Sciatic nerve (tissue), 2 donors: ENCODE measurements at regions not wholly inside any gene's neighbourhood (a gene's known extent, or its start where the extent isn't known, plus 50 kb on each side); places are given as distances from the start of the nearest gene placed in this dataset.
A peak's percentile ranks its signal among the peaks of the same experiment; 100 is the strongest.
"Not testable (repeated sequence)": the region's sequence is repeated elsewhere in the genome, so short reads cannot be mapped to it uniquely, and the experiment has no call there.

Source experiments
- ATAC-seq: fragments of 200-7000 bp; cut with Tn5 transposase; one replicate; pipeline ENCODE4 v1.9.1; 2020; ENCODE audit warnings: mild to moderate bottlenecking, moderate library complexity
- DNase-seq: peaks from one replicate; pipeline ENCODE4 v3.0.0-alpha.2; 2020; ENCODE audit warnings: low spot score
- intact Hi-C: fragments of 100-400 bp; cut with DNase I; formaldehyde crosslinking; loops from one replicate; pipeline ENCODE4 v1.14.2; 2022
- donor health status: DM: no; HTN: no; CAD: no.
- donor health status: DM: no; HTN: no; CAD: no.

DNA sequence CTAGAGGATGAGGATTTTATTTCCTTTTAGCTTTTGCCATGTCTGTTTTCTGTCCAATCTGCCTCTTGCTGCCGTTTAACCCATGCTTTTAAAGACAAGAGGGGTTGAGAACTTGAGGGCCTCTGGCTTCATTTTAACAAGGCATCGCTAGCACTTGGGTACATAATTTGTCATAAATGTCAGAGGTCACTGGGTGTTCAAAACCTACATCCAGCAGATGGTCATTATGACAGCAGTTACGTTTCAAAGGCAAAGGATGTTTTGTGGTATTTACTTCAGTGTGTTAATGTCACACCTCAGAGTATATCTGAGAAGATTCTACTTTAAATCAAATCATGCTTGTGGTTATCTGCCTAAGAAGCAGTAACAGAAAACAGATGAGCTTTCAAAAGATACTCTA, 918.3 kb downstream of the NR2F1-AS1 start:
- ATAC-seq (no peak), DNase-seq (no peak)
- intact Hi-C loops, result no loop called here

DNA sequence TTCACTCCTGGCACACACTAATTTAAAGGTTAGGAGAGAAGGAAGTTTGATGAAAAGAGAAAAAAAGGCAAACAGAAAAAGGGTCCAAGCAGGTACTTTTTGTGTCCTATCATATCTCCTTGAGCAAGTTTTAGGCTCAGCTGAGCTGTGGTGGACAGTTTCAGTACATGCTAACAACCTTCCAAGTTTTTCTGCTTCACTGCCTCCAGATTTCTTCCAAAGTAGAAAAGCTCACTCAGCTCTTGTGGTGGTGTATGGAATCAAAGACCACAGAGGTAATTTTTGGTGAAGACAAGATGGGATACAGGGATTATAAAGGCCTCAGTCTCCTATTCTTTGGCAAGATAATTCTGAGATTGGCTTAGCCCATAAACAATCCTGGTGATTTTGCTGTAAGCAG, 921.8 kb downstream of the NR2F1-AS1 start:
- ATAC-seq (no peak), DNase-seq (no peak)
- intact Hi-C loops, result no loop called here

GRCh38 chr5:92654601-92655000, 926.4 kb downstream of the NR2F1-AS1 start:
- ATAC-seq, DNase-seq, intact Hi-C loops: not testable (repeated sequence)

DNA sequence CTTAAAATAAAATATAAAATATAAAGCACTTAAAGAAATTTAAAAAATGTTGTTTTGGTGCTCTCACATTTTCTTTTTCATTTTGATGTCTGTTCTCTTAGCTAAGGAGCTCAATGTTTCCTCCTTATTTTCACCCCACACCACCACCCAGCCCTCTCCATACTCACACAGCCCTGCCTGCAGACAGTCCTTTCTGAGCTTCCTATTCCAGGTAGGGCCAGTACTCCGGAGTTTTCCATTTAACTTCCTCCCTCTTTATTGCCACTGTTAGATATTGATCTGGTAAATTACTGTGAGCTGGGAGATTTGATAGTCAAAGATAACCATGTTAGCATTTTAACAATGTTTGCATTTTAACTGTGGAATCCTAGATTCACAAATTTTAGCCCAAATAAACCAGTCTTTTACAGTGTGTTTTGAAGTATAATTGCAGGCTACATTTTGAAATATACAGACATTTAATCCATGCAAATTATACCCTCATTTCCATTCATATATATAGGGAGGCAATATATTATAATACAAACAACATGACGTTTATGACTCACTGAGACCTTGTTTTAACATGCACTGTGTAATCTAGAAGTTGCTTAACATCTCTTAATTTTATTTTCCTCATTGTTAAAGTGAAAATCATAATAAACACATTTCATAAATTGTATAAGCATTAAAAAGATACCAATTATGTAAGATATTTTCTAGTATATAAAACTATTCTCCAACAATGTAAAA, 927.1 kb downstream of the NR2F1-AS1 start:
- no peak for DNase-seq
- intact Hi-C loops, result no loop called here
- ATAC-seq, result no peak

GRCh38 chr5:92652756-92653155, 928.3 kb downstream of the NR2F1-AS1 start:
- intact Hi-C loops, result no loop called here
- DNase-seq (no peak), ATAC-seq (no peak)

- DNase-seq (no peak), ATAC-seq (no peak)
- intact Hi-C loops, result no loop called here
Measured at GRCh38 chr5:92644266-92644886, 936.6 kb downstream of the NR2F1-AS1 start.

- peak; percentile 72 for ATAC-seq
- DNase-seq, result no peak
- intact Hi-C loops, result no loop called here
Measured at GRCh38 chr5:92641031-92641962, 939.7 kb downstream of the NR2F1-AS1 start.

- no peak for ATAC-seq
- no peak for DNase-seq
- intact Hi-C loops, result no loop called here
Measured at GRCh38 chr5:92640340-92640739, 940.7 kb downstream of the NR2F1-AS1 start.

DNA sequence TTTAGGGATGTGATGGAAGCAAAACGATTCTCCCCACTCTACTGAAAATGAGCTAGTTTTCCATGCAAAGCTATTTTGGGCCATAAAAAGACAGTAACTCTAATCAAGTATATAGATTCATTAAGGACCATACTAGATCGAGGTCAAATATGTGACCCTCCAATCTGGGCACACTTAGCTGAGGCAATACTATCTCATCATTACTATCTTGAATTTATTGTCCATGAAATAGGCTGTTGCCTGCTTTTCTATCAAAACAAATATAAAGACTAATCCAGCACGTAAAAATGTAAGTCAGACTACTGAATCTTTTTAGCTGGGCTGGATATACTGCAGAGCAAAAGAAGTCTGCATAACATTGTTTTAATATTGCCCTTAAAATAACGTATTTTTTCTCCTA, 943.1 kb downstream of the NR2F1-AS1 start:
- ATAC-seq (no peak), DNase-seq (no peak)
- intact Hi-C loops, result no loop called here

- DNase-seq (no peak), ATAC-seq (no peak)
- intact Hi-C loops, result no loop called here
Measured at GRCh38 chr5:92637247-92637646, 943.8 kb downstream of the NR2F1-AS1 start.

DNA sequence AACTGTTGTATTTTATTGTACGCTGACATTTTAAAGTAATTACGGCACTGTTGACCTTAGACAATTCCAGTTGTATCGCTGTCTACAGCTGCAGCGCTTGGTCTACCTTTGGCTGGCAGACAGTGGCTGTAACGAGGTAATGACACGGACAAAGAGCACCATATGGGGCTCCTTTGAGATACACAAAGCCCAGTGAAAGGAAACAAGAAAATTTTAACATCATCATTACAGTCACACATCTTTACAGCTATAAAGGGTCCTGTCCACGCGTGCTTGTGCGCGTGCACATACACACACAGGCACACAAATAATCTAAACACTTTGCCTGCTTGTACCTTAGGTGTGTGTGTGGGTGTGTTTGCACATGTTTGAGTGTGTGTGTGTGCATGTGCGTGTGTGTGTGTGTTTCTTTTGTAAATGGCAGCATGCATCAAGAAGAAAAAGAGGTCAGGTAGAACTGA, 946.0 kb downstream of the NR2F1-AS1 start:
- ATAC-seq, result no peak
- no peak for DNase-seq
- intact Hi-C loops, result no loop called here

GRCh38 chr5:92633875-92634487, 947.0 kb downstream of the NR2F1-AS1 start:
- DNase-seq (no peak), ATAC-seq (no peak)
- intact Hi-C loops, result no loop called here

DNA sequence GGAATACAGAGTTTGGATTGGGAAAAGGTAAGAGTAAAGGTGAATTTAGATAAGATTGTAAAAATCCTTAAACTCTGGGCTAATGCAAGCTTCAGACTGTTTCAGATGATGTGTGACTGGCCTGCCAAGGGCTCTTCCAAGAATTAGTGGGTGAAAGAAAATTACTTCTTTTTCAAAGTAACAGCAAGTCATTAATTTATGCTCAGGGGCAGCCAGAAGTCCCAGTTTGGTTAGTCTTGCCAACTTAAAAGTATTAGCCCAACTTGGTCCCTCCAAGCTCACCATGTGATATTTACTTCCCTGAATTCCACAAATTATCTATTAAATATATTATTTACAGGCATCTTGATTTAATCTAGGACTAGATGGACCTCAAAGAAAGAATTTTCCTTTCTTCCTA, 947.8 kb downstream of the NR2F1-AS1 start:
- intact Hi-C loops, result no loop called here
- DNase-seq (no peak), ATAC-seq (peak; percentile 30)

GRCh38 chr5:92631237-92631701, 949.8 kb downstream of the NR2F1-AS1 start:
- DNase-seq, intact Hi-C loops: not testable (repeated sequence)

GRCh38 chr5:92629574-92629973, 951.4 kb downstream of the NR2F1-AS1 start:
- no peak for DNase-seq
- intact Hi-C loops, result no loop called here
- ATAC-seq, result no peak

More at GRCh38 chr5:92631237-92631701, 949.8 kb downstream of the NR2F1-AS1 start:
- not testable (repeated sequence) for ATAC-seq

DNA sequence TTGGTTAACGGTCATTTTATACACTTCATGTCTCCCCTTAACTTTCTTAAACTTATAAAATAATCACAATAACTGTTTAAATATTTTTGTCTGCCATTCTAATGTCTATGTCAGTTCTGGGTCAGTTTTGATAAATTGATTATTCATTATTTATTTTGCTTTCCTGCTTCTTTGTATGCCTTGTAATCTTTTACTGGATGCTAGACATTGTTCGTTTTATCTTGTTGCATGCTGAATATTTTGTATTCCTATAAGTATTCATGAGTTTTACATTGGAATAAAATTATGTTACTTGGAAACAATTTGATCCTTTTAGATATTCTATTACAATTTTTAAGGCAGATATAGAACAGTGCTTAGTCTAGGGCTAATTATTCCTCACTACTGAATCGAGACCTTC, 952.0 kb downstream of the NR2F1-AS1 start:
- no peak for DNase-seq
- ATAC-seq, result no peak
- intact Hi-C loops, result no loop called here

DNA sequence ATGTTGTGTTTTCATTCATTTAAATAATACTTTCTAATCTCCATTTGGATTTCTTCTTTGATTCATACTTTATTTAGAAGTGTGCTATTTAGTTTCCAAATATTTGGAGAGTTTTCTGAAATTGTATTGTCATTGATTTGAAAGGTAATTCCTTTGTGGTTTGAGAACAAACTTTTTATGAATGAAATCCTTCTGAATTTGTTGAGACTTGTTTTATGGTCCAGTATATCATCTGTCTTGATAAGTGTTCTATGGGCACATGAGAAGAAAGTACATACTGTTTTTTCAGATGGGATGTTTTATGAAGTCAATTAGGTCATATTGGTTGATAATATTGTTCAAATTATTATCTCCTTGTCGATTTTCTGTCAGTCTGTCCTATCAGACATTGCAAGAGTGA, 953.8 kb downstream of the NR2F1-AS1 start:
- intact Hi-C loops, result no loop called here
- DNase-seq (no peak), ATAC-seq (no peak)

GRCh38 chr5:92616085-92616484, 964.9 kb downstream of the NR2F1-AS1 start:
- DNase-seq (no peak), ATAC-seq (no peak)
- intact Hi-C loops, result loop anchor here (10.0 kb wide), 1 partner anchor 1161 kb away; no protein-coding TSS in a partner anchor

- intact Hi-C loops, result loop anchor here (10.0 kb wide), 1 partner anchor 1159 kb away; no protein-coding TSS in a partner anchor
- no peak for DNase-seq
- no peak for ATAC-seq
Measured at GRCh38 chr5:92613546-92613945, 967.5 kb downstream of the NR2F1-AS1 start.
